ENCODE measurements at regions not wholly inside any gene's neighbourhood (a gene's known extent, or its start where the extent isn't known, plus 50 kb on each side); places are given as distances from the start of the nearest gene placed in this dataset.

- H3K4me3 ChIP-seq = no peak overlapping the region
- TF ChIP-seq Cebpa-rat (IDR thresholded peaks at IDR 0.05) = no peak
- H3K27me3 ChIP-seq = no peaks in the 10 kb centered on the region
- H3K27ac ChIP-seq = no peak overlapping the region
- no peaks in the 10 kb centered on the region for H3K9me3 ChIP-seq
- no peaks in the 10 kb centered on the region for H4K20me1 ChIP-seq
- H3K36me3 ChIP-seq = no peaks in the 10 kb centered on the region
- no peak overlapping the region for H3K9ac ChIP-seq
- peaks cover 9% of the 10 kb centered on the region for H3K4me1 ChIP-seq
- H3K4me2 ChIP-seq = no peak overlapping the region
These were observed 145.5 kb upstream of the PELI1 start for GRCh38 chr2:64289737-64290136.

DNA sequence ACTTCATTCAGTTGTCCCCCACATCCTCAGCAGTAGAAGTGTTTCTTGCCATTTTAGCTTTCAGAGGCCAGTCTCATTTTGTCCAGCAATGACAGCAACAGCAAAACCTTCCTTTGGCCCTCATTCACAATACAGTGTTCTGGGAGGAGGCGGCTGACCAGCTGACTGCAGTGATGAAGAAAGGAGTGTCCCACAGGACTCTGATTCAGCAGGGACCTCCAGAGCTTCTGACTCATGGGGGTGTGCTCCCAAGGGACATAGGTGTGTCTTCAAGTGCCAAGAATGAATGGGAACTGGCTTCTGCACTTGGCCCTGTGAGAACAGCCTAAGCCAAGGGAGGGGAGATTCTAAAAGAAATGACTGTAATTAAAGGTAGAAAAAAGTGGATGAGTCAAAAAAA, 147.0 kb upstream of the PELI1 start:
- Histone ChIP-seq H3K4me2 (no peak overlapping the region), H3K4me3 (no peak overlapping the region), H3K36me3 (no peaks in the 10 kb centered on the region), H3K4me1 (0 out of 2 replicates have a peak, but pooled peaks cover 7% of the 10 kb centered on the region), H3K27ac (no peak overlapping the region), H4K20me1 (no peaks in the 10 kb centered on the region), H3K9ac (no peak overlapping the region), H3K9me3 (no peaks in the 10 kb centered on the region), H3K27me3 (no peaks in the 10 kb centered on the region)
- TF ChIP-seq Cebpa-rat (IDR thresholded peaks at IDR 0.05) = no peak

GRCh38 chr2:64295326-64296139, 151.3 kb upstream of the PELI1 start:
- Histone ChIP-seq H3K4me1 (0 out of 2 replicates have a peak, but pooled peaks cover 4% of the 10 kb centered on the region), H3K27ac (no peak overlapping the region), H3K4me2 (no peak overlapping the region), H3K9me3 (no peaks in the 10 kb centered on the region), H3K4me3 (no peak overlapping the region), H4K20me1 (no peaks in the 10 kb centered on the region), H3K27me3 (no peaks in the 10 kb centered on the region), H3K36me3 (no peaks in the 10 kb centered on the region), H3K9ac (no peak overlapping the region)
- TF ChIP-seq Cebpa-rat (IDR thresholded peaks at IDR 0.05) = no peak

DNA sequence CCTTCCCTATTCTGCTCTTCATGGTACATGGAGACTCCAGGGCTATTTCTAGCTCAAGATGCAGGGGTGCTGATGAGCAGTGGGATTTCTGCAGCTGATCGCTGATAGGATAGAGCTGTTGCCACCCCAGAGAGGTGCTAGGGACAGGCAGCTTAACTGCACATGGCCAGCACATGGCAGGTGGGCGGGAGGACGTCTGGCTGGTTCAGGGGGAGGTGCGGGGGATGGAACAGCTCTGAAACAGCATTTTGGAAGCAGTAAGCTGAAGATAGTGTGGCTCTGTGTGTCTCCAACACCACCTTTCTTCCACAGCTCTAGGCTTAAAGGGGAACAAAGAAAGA, 151.9 kb upstream of the PELI1 start:
- no peak overlapping the region for H3K4me3 ChIP-seq
- H3K27me3 ChIP-seq = no peaks in the 10 kb centered on the region
- no peaks in the 10 kb centered on the region for H3K36me3 ChIP-seq
- no peak overlapping the region for H3K9ac ChIP-seq
- no peaks in the 10 kb centered on the region for H4K20me1 ChIP-seq
- H3K27ac ChIP-seq = no peak overlapping the region
- no peak for TF ChIP-seq Cebpa-rat (IDR thresholded peaks at IDR 0.05)
- no peaks in the 10 kb centered on the region for H3K9me3 ChIP-seq
- H3K4me2 ChIP-seq = no peak overlapping the region
- 0 out of 2 replicates have a peak, but pooled peaks cover 4% of the 10 kb centered on the region for H3K4me1 ChIP-seq

DNA sequence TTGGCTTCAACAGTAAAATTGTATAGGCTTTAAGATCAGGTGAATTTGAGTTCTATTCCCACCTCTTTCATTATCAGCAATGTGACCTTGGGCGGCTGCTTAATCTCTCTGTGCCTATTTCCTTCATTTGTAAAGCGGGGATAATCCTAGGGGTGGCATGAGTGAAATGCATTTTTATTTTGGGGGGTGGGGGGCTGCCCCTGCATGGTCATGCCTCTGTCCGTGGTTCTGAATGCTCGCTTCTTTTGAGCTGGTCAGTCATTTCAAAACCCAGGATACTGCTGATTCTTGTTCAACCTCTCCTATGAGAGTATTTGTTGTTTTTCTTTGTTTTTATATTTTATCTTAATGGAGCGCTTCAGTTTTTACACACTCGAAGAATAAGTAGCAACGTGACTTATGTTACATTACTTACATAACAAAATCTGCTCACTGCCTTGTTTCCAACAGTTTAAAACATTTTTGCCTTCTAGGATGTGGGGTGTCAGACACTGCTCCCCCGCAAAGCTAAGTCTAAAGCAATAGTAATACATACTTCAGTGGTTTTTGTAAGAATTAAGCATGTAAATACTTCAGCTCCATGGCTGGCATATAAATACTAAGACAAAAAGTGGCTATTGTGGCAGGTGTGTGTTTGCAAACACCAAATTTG, 152.6 kb upstream of the PELI1 start:
- no peak overlapping the region for H3K4me2 ChIP-seq
- no peak for TF ChIP-seq Cebpa-rat (IDR thresholded peaks at IDR 0.05)

DNA sequence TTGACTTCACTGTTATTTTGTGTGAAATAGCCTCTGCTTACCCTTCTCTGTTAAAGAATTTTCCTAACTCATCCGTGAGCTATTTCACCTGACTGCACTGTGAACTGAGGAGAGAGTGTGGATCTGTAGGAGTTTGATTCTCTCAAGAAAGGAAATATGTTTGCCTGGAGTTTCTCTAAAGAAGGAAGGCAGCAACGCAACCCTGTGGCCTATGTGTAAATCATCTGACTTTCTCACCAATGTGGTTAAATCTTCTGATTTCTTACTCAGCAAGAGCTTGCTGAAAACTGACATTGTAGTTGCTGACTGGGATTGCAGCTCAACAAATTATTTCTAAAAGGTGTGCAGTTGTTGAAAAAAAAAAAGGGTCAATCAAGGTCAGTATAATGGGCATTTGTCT, 153.9 kb upstream of the PELI1 start:
- TF ChIP-seq Cebpa-rat (IDR thresholded peaks at IDR 0.05) = no peak
- no peaks in the 10 kb centered on the region for H3K27me3 ChIP-seq
- no peak overlapping the region for H3K4me2 ChIP-seq
- H3K27ac ChIP-seq = no peak overlapping the region
- no peaks in the 10 kb centered on the region for H4K20me1 ChIP-seq
- H3K4me3 ChIP-seq = no peak overlapping the region
- H3K9ac ChIP-seq = no peak overlapping the region
- H3K9me3 ChIP-seq = no peaks in the 10 kb centered on the region
- 0 out of 2 replicates have a peak, but pooled peaks cover 4% of the 10 kb centered on the region for H3K4me1 ChIP-seq
- H3K36me3 ChIP-seq = no peaks in the 10 kb centered on the region

More for the DNA sequence above, 152.6 kb upstream of the PELI1 start:
- H4K20me1 ChIP-seq = no peaks in the 10 kb centered on the region
- H3K4me1 ChIP-seq = 0 out of 2 replicates have a peak, but pooled peaks cover 4% of the 10 kb centered on the region
- H3K9me3 ChIP-seq = no peaks in the 10 kb centered on the region
- H3K27ac ChIP-seq = no peak overlapping the region
- H3K4me3 ChIP-seq = no peak overlapping the region
- H3K36me3 ChIP-seq = no peaks in the 10 kb centered on the region
- H3K9ac ChIP-seq = no peak overlapping the region
- H3K27me3 ChIP-seq = no peaks in the 10 kb centered on the region

- Histone ChIP-seq H3K4me2 (no peak overlapping the region), H3K36me3 (no peaks in the 10 kb centered on the region), H3K27ac (no peak overlapping the region), H3K4me3 (no peak overlapping the region), H3K27me3 (no peaks in the 10 kb centered on the region), H4K20me1 (no peaks in the 10 kb centered on the region), H3K9me3 (no peaks in the 10 kb centered on the region), H3K9ac (no peak overlapping the region), H3K4me1 (0 out of 2 replicates have a peak, but pooled peaks cover 4% of the 10 kb centered on the region)
- TF ChIP-seq Cebpa-rat (IDR thresholded peaks at IDR 0.05) = no peak
These were observed 153.9 kb upstream of the LGALSL start for GRCh38 chr2:64300066-64300465.

DNA sequence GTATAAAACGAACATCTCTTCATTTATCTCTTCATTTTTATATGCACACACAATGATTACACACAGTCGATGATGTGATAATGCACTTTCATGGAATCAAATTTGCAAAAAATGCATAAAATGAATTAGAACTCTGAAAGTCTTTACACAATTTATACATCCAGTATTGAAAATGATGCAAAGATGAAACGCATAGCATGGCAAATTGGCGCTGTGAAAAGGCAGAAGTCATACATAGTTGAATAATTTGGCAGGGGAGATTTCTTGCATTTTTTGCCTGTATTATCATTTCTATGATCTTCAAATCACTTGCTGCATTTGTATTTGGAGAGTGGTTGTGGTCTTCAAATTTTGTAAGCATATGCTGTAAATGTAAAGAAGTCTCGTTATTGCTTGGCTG, 150.7 kb upstream of the LGALSL start:
- H3K9me3 ChIP-seq = no peaks in the 10 kb centered on the region
- no peaks in the 10 kb centered on the region for H3K4me1 ChIP-seq
- H3K27me3 ChIP-seq = no peaks in the 10 kb centered on the region
- H3K4me2 ChIP-seq = no peak overlapping the region
- no peaks in the 10 kb centered on the region for H4K20me1 ChIP-seq
- H3K9ac ChIP-seq = no peak overlapping the region
- no peak overlapping the region for H3K27ac ChIP-seq
- H3K4me3 ChIP-seq = no peak overlapping the region
- no peaks in the 10 kb centered on the region for H3K36me3 ChIP-seq
- no peak for TF ChIP-seq Cebpa-rat (IDR thresholded peaks at IDR 0.05)

- no peaks in the 10 kb centered on the region for H3K36me3 ChIP-seq
- no peak overlapping the region for H3K4me3 ChIP-seq
- H4K20me1 ChIP-seq = no peaks in the 10 kb centered on the region
- H3K27me3 ChIP-seq = no peaks in the 10 kb centered on the region
- H3K4me2 ChIP-seq = no peak overlapping the region
- H3K9me3 ChIP-seq = no peaks in the 10 kb centered on the region
- no peak overlapping the region for H3K9ac ChIP-seq
- no peaks in the 10 kb centered on the region for H3K4me1 ChIP-seq
- TF ChIP-seq Cebpa-rat (IDR thresholded peaks at IDR 0.05) = no peak
- H3K27ac ChIP-seq = no peak overlapping the region
These were observed 146.5 kb upstream of the LGALSL start for GRCh38 chr2:64307421-64307820.

- no peaks in the 10 kb centered on the region for H3K27me3 ChIP-seq
- H3K9ac ChIP-seq = no peak overlapping the region
- no peak overlapping the region for H3K4me3 ChIP-seq
- H3K9me3 ChIP-seq = no peaks in the 10 kb centered on the region
- no peak overlapping the region for H3K4me2 ChIP-seq
- H4K20me1 ChIP-seq = no peaks in the 10 kb centered on the region
- TF ChIP-seq Cebpa-rat (IDR thresholded peaks at IDR 0.05) = no peak
- no peaks in the 10 kb centered on the region for H3K4me1 ChIP-seq
- H3K27ac ChIP-seq = no peak overlapping the region
- H3K36me3 ChIP-seq = no peaks in the 10 kb centered on the region
These were observed 142.6 kb upstream of the LGALSL start for GRCh38 chr2:64311191-64311910.

Measured in BLaER1 (cell line).